K562 (cell line): ENCODE measurements at regions not wholly inside any gene's neighbourhood (a gene's known extent, or its start where the extent isn't known, plus 50 kb on each side); places are given as distances from the start of the nearest gene placed in this dataset.

Experiments used
- ATAC-seq: fragments of 200-7000 bp; cut with Tn5 transposase; 3 replicates; pipeline ENCODE4 v1.9.1; 2020; ENCODE audit warnings: moderate library complexity
- BruUV-seq: library from RNA; stranded (reverse); fragments of 400-500 nt; replicated peaks from 2 replicates; lab custom pipeline; 2021; lab: Mats Ljungman, UMichigan
- CTCF ChIA-PET: fragments of 300-600 bp; formaldehyde crosslinking; extraction: SDS; loops from one replicate; lab custom pipeline; 2021; ENCODE audit warnings: low intra/inter-chr PET ratio; lab: Yijun Ruan, JAX
- POLR2A ChIA-PET: fragments of 300-600, 350-650 bp; sonication (Branson Sonifier 250); formaldehyde crosslinking; extraction: SDS; loops from one replicate; lab custom pipeline; 2021; ENCODE audit warnings: antibody characterized with exemption, inconsistent platforms; lab: Yijun Ruan, JAX
- DNase-seq, 4 experiments: peaks; one replicate each; pipeline versions ENCODE4 v3.0.0 to v3.0.0-alpha.2; 2011 to 2018; ENCODE audit warnings: low spot score in 3 of 4, mixed read lengths in 3 of 4; ENCODE audit errors: extremely low read depth in 1 of 4
- FAIRE-seq: peaks from 2 replicates; lab custom pipeline; 2011; peaks lifted over from hg19 to GRCh38; lab: Jason Lieb, UNC
- H2AFZ ChIP-seq: 2 replicates; pipeline ENCODE4 v1.6.0; 2011; ENCODE audit warnings: low read depth, low read length, control low read depth, inconsistent platforms
- H3K27ac ChIP-seq: fragments of 200-600 bp; 3 replicates; pipeline ENCODE4 v1.8.0; 2011; ENCODE audit warnings: low read depth, mild to moderate bottlenecking, control low read depth, inconsistent platforms, low read length, moderate library complexity, mixed read lengths; ENCODE audit errors: extremely low read depth
- H3K27me3 ChIP-seq, 2 experiments: fragments of 300-600 bp in 1 of 2; 2 replicates in 1 of 2; 3 replicates in 1 of 2; pipeline versions ENCODE4 v1.6.0 to v1.8.0; 2011; ENCODE audit warnings: inconsistent platforms in 2 of 2, low read length in 2 of 2, mild to moderate bottlenecking in 1 of 2, mixed read lengths in 1 of 2, moderate library complexity in 1 of 2; ENCODE audit not compliant: control insufficient read depth in 2 of 2, insufficient read depth in 2 of 2
- H3K36me3 ChIP-seq: fragments of 300-600 bp; 3 replicates; pipeline ENCODE4 v1.8.0; 2011; ENCODE audit warnings: mild to moderate bottlenecking, low read length, inconsistent platforms; ENCODE audit not compliant: control insufficient read depth, insufficient read depth
- H3K4me1 ChIP-seq, 2 experiments: fragments of 200-600 bp in 1 of 2; replicated peaks in 1 of 2; 2 replicates in 1 of 2; 3 replicates in 1 of 2; pipeline versions ENCODE4 v1.5.1 to v1.8.0; 2011; ENCODE audit warnings: inconsistent platforms in 2 of 2, low read length in 2 of 2, mild to moderate bottlenecking in 1 of 2, mixed read lengths in 1 of 2, moderate library complexity in 1 of 2; ENCODE audit not compliant: control insufficient read depth in 2 of 2, insufficient read depth in 2 of 2
- H3K4me2 ChIP-seq: 2 replicates; pipeline ENCODE4 v1.6.1; 2011; ENCODE audit warnings: low read length, control low read depth, inconsistent platforms, mixed read lengths; ENCODE audit not compliant: insufficient read depth
- H3K4me3 ChIP-seq: fragments of 200-600 bp; sonication (generic), shearing (Covaris generic); 2 replicates; pipeline ENCODE4 v1.5.1; 2016; ENCODE audit warnings: control low read depth, inconsistent platforms
- H3K79me2 ChIP-seq: fragments of 200-600 bp; 3 replicates; pipeline ENCODE4 v1.8.0; 2011; ENCODE audit warnings: low read length, inconsistent platforms; ENCODE audit not compliant: control insufficient read depth, insufficient read depth
- H3K9ac ChIP-seq, 2 experiments: 2 replicates each; pipeline versions ENCODE4 v1.6.0 to v1.6.1; 2011; ENCODE audit warnings: low read depth in 2 of 2, low read length in 2 of 2, control low read depth in 1 of 2, inconsistent platforms in 1 of 2, mild to moderate bottlenecking in 1 of 2, mixed read lengths in 1 of 2; ENCODE audit not compliant: insufficient read depth in 1 of 2
- H3K9me1 ChIP-seq: one replicate; pipeline ENCODE4 v1.6.0; 2011; ENCODE audit warnings: inconsistent platforms, mild to moderate bottlenecking, low read length, moderate library complexity; ENCODE audit not compliant: control insufficient read depth, insufficient read depth
- H3K9me3 ChIP-seq: replicated peaks from 2 replicates; pipeline ENCODE4 v1.5.1; 2011; ENCODE audit warnings: low read depth, low read length, inconsistent platforms; ENCODE audit not compliant: control insufficient read depth, insufficient read depth
- H4K20me1 ChIP-seq: replicated peaks from 2 replicates; pipeline ENCODE4 v1.6.1; 2011; ENCODE audit warnings: low read length, inconsistent platforms, mixed read lengths; ENCODE audit not compliant: control insufficient read depth, insufficient read depth
- FOXA3 ChIP-seq, 2 experiments: fragments of 450-650 bp in 1 of 2; sonication (generic) in 1 of 2; formaldehyde crosslinking; IDR thresholded peaks in 1 of 2; conservative IDR thresholded peaks in 1 of 2; 2 replicates each; pipeline versions ENCODE4 v1.4.0 to v1.8.0; 2020 to 2022; ENCODE audit warnings: mild to moderate bottlenecking in 2 of 2, missing genetic modification reagents in 1 of 2
- HOXB6 ChIP-seq: fragments of 250-450 bp; sonication (Bioruptor Pico); IDR thresholded peaks from 2 replicates; pipeline ENCODE4 v1.5.1; 2022; ENCODE audit warnings: mild to moderate bottlenecking, borderline replicate concordance
- PTTG1 ChIP-seq: fragments of 450-650 bp; IDR thresholded peaks from 2 replicates; pipeline ENCODE4 v1.6.1; 2016; ENCODE audit warnings: low read depth, mild to moderate bottlenecking, missing genetic modification characterization, missing compliant biosample characterization
- SMAD4 ChIP-seq: fragments of 250-450 bp; sonication (Bioruptor Pico); conservative IDR thresholded peaks from 2 replicates; pipeline ENCODE4 v1.8.0; 2021; ENCODE audit warnings: inconsistent platforms, mild to moderate bottlenecking, moderate library complexity
- TAL1 ChIP-seq: fragments of 450-650 bp; IDR thresholded peaks from 2 replicates; pipeline ENCODE4 v1.6.1; 2016; ENCODE audit warnings: mild to moderate bottlenecking
- TFAP4 ChIP-seq: sonication (generic); formaldehyde crosslinking; IDR thresholded peaks from 2 replicates; pipeline ENCODE4 v1.8.0; 2022; ENCODE audit warnings: missing genetic modification reagents, mild to moderate bottlenecking, moderate library complexity, borderline replicate concordance
- ZBTB11 ChIP-seq, 3 experiments: fragments of 200-800 bp in 1 of 3; fragments of 250-450 bp in 1 of 3; fragments of 450-650 bp in 1 of 3; sonication (Bioruptor Pico) in 1 of 3; sonication (Bioruptor generic) in 1 of 3; formaldehyde crosslinking in 1 of 3; IDR thresholded peaks; 2 replicates each; pipeline versions ENCODE4 v1.6.1 to v1.8.0; 2016 to 2022; ENCODE audit warnings: mild to moderate bottlenecking in 2 of 3, missing genetic modification characterization in 2 of 3, missing compliant biosample characterization in 1 of 3, moderate library complexity in 1 of 3
- WGBS: fragments of 100-300 bp; shearing (Covaris generic); methylation state at CpG from one replicate; pipeline ENCODE4 v1.1.6; 2016; ENCODE audit warnings: low coverage, mixed read lengths; ENCODE audit not compliant: insufficient coverage; ENCODE audit errors: missing lambda C conversion rate; 5-methylcytosine and 5-hydroxymethylcytosine counted together
- in situ Hi-C: fragments of 300-500 bp; cut with MboI; formaldehyde crosslinking; loops from 4 replicates; pipeline ENCODE4 v1.15.0; 2018; ENCODE audit warnings: inconsistent platforms, mixed read lengths
- intact Hi-C: fragments of 100-400 bp; cut with micrococcal nuclease; formaldehyde crosslinking; loops from 2 replicates; pipeline ENCODE4 v1.14.2; 2022

GRCh38 chrX:109125304-109125703, 356.6 kb downstream of the GUCY2F start:
- intact Hi-C loops, result no loop called here

More at GRCh38 chrX:109125304-109125703, 356.6 kb downstream of the GUCY2F start:
- no peaks in the 10 kb centered on the region for H3K27me3 ChIP-seq
- no peaks in the 10 kb centered on the region for H3K79me2 ChIP-seq
- no peak overlapping the region for H3K4me2 ChIP-seq
- no peak for ATAC-seq
- no peaks in the 10 kb centered on the region for H3K9me3 ChIP-seq
- BruUV-seq, result no TSS peak
- no peaks in the 10 kb centered on the region for H4K20me1 ChIP-seq
- no peak for DNase-seq
- H3K4me3 ChIP-seq, result no peak overlapping the region
- H3K9ac ChIP-seq, result no peak overlapping the region
- CTCF ChIA-PET, result no interaction called here
- in situ Hi-C loops, result no loop called here
- H2AFZ ChIP-seq, result no peak overlapping the region
- H3K36me3 ChIP-seq, result no peaks in the 10 kb centered on the region
- H3K9me1 ChIP-seq, result no peaks in the 10 kb centered on the region
- WGBS, result 0% methylated on average over 3 of the region's 3 CpGs
- TF ChIP-seq PTTG1 (tag) (no peak), SMAD4 (CRISPR knock-in tag) (no peak), TFAP4 (CRISPR knock-in tag) (no peak), HOXB6 (CRISPR knock-in tag) (no peak), FOXA3 (CRISPR knock-in tag; conservative IDR thresholded peaks at IDR 0.05 in 1 of 2, IDR thresholded peaks at IDR 0.05 in 1 of 2) (no peak), ZBTB11 (CRISPR knock-in tag; IDR thresholded peaks at IDR 0.05) (no peak), TAL1 (no peak)
- H3K4me1 ChIP-seq, result no peaks in the 10 kb centered on the region
- no peak overlapping the region for H3K27ac ChIP-seq
- POLR2A ChIA-PET, result no interaction called here
- no peak for FAIRE-seq
